ENCODE measurements at regions not wholly inside any gene's neighbourhood (a gene's known extent, or its start where the extent isn't known, plus 50 kb on each side); places are given as distances from the start of the nearest gene placed in this dataset.
"Not testable (repeated sequence)": the region's sequence is repeated elsewhere in the genome, so short reads cannot be mapped to it uniquely, and the experiment has no call there.

GRCh38 chr1:189313488-189313887 is 1164.2 kb downstream of the BRINP3 start:
- no peaks in the 10 kb centered on the region for H3K27me3 ChIP-seq (ENCODE audit: insufficient read depth, poor library complexity, severe bottlenecking)
- ATAC-seq (ENCODE audit: low read depth): no peak
- TF ChIP-seq CTCF (IDR thresholded peaks at IDR 0.05; ENCODE audit: poor library complexity, severe bottlenecking): no peak
- no peak for DNase-seq (ENCODE audit: low spot score)
- no peak overlapping the region for H3K4me3 ChIP-seq (ENCODE audit: severe bottlenecking)
- no peaks in the 10 kb centered on the region for H3K9me3 ChIP-seq (ENCODE audit: severe bottlenecking)
- H3K4me1 ChIP-seq (ENCODE audit: insufficient read depth, poor library complexity, severe bottlenecking): no peaks in the 10 kb centered on the region
- H3K27ac ChIP-seq (ENCODE audit: poor library complexity, severe bottlenecking): no peak overlapping the region
- no peaks in the 10 kb centered on the region for H3K36me3 ChIP-seq (ENCODE audit: low read depth)

- no peak for ATAC-seq (ENCODE audit: low read depth)
- no peaks in the 10 kb centered on the region for H3K4me1 ChIP-seq (ENCODE audit: insufficient read depth, poor library complexity, severe bottlenecking)
- no peak for DNase-seq (ENCODE audit: low spot score)
- H3K36me3 ChIP-seq (ENCODE audit: low read depth): no peaks in the 10 kb centered on the region
- no peak overlapping the region for H3K27ac ChIP-seq (ENCODE audit: poor library complexity, severe bottlenecking)
- no peaks in the 10 kb centered on the region for H3K27me3 ChIP-seq (ENCODE audit: insufficient read depth, poor library complexity, severe bottlenecking)
- no peak for TF ChIP-seq CTCF (IDR thresholded peaks at IDR 0.05; ENCODE audit: poor library complexity, severe bottlenecking)
- H3K4me3 ChIP-seq (ENCODE audit: severe bottlenecking): no peak overlapping the region
- no peaks in the 10 kb centered on the region for H3K9me3 ChIP-seq (ENCODE audit: severe bottlenecking)
Measured at GRCh38 chr1:189315035-189315901, 1162.4 kb downstream of the BRINP3 start.

DNA sequence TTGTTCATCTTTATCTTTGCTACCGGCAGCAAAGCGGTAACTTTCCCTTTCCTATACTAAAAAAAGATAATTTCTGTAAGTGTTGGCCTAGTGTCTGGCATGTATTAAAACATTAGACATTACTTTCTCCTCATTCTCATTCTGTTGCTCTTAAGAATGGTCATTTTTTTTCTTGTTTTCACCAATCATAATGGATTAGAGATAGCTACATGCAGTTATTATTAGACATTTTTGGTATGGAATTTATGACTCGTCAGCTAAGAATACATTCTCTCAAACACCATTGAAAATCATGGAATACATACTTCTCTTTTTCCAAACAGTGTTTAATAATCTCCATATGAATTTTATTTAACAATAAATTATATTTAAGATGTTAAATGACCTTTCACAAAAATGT is 1154.6 kb downstream of the BRINP3 start:
- no peaks in the 10 kb centered on the region for H3K4me1 ChIP-seq (ENCODE audit: insufficient read depth, poor library complexity, severe bottlenecking)
- H3K27ac ChIP-seq (ENCODE audit: poor library complexity, severe bottlenecking): no peak overlapping the region
- H3K4me3 ChIP-seq (ENCODE audit: severe bottlenecking): no peak overlapping the region
- ATAC-seq (ENCODE audit: low read depth) (no peak), DNase-seq (ENCODE audit: low spot score) (no peak)
- no peaks in the 10 kb centered on the region for H3K36me3 ChIP-seq (ENCODE audit: low read depth)
- H3K27me3 ChIP-seq (ENCODE audit: insufficient read depth, poor library complexity, severe bottlenecking): no peaks in the 10 kb centered on the region
- TF ChIP-seq CTCF (IDR thresholded peaks at IDR 0.05; ENCODE audit: poor library complexity, severe bottlenecking): no peak
- H3K9me3 ChIP-seq (ENCODE audit: severe bottlenecking): no peaks in the 10 kb centered on the region

GRCh38 chr1:189331071-189331470 is 1146.6 kb downstream of the BRINP3 start:
- H3K4me1 ChIP-seq (ENCODE audit: insufficient read depth, poor library complexity, severe bottlenecking); H3K27ac ChIP-seq (ENCODE audit: poor library complexity, severe bottlenecking); ATAC-seq (ENCODE audit: low read depth); H3K9me3 ChIP-seq (ENCODE audit: severe bottlenecking); H3K27me3 ChIP-seq (ENCODE audit: insufficient read depth, poor library complexity, severe bottlenecking); H3K36me3 ChIP-seq (ENCODE audit: low read depth); H3K4me3 ChIP-seq (ENCODE audit: severe bottlenecking); DNase-seq (ENCODE audit: low spot score): not testable (repeated sequence)

DNA sequence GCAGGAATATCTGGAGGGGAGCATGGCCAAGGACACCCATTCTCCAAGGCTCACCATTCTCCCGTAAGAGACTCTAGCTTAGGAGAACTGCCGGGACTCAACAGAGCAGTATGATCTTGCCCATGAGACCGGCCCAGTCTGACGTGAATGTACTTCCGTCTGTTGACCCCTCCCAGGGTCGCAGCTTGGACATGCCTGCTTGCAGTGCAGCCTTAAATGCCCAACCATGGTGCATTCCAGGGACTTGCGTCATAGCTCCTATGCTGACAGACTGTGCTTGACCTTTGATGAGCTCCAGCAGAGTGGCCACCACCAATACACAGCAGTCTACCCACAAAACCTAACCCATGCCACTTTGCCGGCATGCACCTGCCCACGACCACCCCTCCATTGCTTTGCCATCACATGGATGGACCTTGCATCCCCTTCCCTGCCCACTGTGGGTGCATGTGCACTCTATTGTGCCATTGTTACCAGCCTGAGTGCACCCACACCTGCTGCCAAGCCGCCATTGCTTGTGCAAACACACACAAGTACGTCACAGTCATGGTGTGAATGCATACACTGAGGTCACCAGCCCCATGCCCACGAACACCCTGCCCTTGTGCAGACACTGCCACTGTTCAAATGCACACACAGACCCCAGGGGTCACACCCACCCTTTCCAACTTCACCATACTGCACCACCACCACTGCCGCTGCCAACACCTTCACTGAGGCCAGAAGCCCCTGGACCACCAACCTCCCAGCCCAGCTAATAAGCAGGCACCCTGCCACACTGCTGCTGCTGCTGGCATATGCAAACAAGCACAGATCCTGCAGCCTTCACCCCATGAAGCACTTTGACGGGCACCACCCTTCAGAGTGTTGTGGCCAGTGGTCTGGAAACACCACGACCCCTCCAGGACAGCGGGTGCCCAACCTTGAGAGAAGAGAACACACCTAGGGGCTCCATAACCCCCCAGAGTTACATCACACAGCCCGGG is 1141.3 kb downstream of the BRINP3 start:
- Histone ChIP-seq H3K27me3 (ENCODE audit: insufficient read depth, poor library complexity, severe bottlenecking) (no peaks in the 10 kb centered on the region), H3K4me1 (ENCODE audit: insufficient read depth, poor library complexity, severe bottlenecking) (no peaks in the 10 kb centered on the region), H3K27ac (ENCODE audit: poor library complexity, severe bottlenecking) (no peak overlapping the region), H3K9me3 (ENCODE audit: severe bottlenecking) (no peaks in the 10 kb centered on the region), H3K4me3 (ENCODE audit: severe bottlenecking) (no peak overlapping the region), H3K36me3 (ENCODE audit: low read depth) (no peaks in the 10 kb centered on the region)
- no peak for TF ChIP-seq CTCF (IDR thresholded peaks at IDR 0.05; ENCODE audit: poor library complexity, severe bottlenecking)
- no peak for DNase-seq (ENCODE audit: low spot score)
- ATAC-seq (ENCODE audit: low read depth): no peak
